ENCODE measurements at regions not wholly inside any gene's neighbourhood (a gene's known extent, or its start where the extent isn't known, plus 50 kb on each side); places are given as distances from the start of the nearest gene placed in this dataset.

DNA sequence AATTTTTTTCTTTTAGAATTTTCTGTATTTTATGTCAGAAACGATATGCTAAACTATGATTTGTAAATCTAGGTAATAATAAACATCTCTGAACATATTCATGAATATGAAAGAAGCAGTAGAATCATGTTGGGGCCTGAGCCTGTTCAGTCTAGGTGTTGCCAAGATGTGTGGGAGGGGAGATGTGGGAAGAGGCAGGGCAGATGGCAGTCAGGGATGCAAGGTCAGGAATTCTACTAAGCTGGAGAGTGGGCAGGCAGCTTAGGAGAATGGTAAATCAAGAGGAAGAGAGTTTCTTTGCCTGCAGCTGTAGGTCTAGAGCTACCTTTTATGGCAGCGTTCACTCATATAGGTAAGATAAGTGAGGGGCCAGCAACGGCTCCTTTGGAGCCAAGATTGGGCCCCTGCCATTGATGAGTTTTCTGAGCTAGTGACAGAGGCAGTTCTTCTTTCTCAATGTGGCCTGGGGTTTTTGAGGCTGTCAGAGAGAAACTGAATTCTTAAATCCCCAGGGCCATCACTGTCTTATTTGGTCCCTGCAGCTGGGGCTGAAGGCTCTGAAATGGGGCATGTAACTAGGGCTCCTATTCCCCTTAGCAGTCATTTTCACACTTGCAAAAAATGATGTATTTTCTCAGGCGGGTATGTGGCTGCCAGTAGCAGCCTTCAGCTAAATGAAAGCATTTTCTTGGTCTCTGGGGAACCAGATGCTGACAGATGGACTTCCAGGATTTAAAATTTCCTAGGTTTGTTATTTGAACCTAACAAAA, 232.8 kb downstream of the PIK3C3 start:
- no peak for TF ChIP-seq POLR2A (IDR thresholded peaks at IDR 0.05)
- TF ChIP-seq CTCF (IDR thresholded peaks at IDR 0.05): no peak

Data from breast epithelium (tissue), 3 donors.